Endometrial microvascular endothelial cells (primary cell): ENCODE measurements at regions not wholly inside any gene's neighbourhood (a gene's known extent, or its start where the extent isn't known, plus 50 kb on each side); places are given as distances from the start of the nearest gene placed in this dataset.

ENCODE experiments used
- in situ Hi-C: cut with HindIII; loops from 2 replicates; pipeline ENCODE4 v1.10.0; 2017; ENCODE audit warnings: low sequenced_read_pairs, low pct_unique_long_range_greater_than_20kb; ENCODE audit errors: inconsistent ontology term

- in situ Hi-C loops, result no loop called here
Observed at GRCh38 chr20:6877633-6878032, 110.1 kb downstream of the BMP2 start.

DNA sequence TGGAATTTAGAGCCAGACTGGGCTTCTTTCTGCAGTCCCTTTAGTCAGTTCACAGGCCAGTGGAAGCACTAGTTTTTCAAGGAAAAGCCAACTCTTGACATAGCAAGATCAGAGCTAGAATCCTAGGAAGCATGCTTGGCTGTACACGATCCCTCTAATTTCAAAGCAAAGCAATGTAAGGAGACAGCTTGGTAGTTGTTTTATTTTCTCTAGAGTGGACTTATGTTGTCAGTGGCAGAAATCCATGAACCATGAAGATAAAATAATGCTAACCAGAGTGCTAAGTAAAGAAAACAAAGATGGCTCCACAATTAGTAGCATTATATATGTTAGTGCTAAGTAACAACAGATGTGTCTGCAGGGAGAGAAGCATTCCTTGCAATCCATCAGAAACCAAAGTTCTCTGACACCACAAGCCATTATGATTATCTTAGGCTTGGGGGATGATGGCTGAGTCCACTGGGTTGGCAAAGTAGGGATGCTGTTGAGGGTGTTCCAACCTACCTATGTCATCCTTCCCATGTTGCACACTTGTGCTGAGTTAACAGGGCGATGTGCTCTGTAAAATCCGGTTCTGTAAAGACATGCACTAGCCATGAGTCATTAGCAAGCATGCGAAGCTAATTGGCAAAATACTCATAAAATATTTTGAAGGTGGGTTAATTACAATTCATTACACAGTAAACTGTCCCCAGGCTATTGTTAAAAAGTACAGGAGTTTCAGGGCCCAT, 115.2 kb downstream of the BMP2 start:
- in situ Hi-C loops, result no loop called here

DNA sequence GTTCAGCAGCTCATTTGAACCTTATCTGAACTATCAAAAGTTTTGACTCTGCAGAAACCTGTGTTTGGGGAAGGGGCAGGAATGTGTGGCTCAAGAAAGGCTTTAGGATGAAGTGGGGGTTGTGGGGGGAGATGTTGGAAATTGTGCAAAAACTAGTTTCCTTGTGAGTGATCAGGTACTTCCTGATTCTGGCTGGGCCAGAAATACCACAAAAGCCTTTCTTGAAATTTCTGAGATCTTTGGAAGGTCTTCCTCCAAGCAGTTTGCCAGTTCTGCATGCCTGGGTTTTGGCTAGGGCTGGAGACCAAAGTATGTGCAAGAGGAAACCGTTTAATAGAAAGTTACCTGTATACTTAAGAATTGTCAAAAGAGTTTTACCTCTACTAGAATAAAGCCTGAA, 116.6 kb downstream of the BMP2 start:
- in situ Hi-C loops, result no loop called here

GRCh38 chr20:6886065-6886729, 118.7 kb downstream of the BMP2 start:
- in situ Hi-C loops, result no loop called here

GRCh38 chr20:6887966-6888365, 120.5 kb downstream of the BMP2 start:
- in situ Hi-C loops, result no loop called here

DNA sequence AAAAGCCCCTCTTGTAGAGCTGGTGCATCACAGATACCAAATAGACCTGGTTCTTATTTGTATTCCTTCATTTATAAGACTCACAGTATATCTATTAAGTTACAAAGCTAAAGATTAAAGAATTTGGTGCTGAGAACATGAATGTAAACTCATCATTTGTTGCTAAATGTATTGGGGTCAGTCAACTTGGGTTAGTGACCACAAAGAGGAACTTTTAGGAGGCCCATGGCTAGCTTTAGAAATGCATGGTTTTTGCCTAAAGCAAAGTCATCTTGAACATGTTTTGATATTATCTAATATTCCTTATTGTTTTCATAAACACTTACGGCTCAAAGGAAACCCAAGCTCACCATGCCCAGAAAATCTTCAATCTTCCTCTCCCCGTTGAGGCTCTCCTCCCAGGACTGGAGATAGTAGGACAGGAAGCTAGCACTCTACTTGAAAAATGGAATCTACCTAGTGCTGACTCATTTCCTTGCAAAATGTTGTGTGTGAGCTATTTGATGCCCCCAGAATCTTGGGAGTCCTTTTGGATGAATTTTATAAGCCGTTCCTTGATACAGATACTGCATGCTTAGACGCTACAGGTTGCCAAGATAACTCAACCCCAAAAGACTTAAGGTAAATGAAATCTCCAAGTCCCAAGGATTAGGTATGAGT, 121.4 kb downstream of the BMP2 start:
- in situ Hi-C loops, result no loop called here

DNA sequence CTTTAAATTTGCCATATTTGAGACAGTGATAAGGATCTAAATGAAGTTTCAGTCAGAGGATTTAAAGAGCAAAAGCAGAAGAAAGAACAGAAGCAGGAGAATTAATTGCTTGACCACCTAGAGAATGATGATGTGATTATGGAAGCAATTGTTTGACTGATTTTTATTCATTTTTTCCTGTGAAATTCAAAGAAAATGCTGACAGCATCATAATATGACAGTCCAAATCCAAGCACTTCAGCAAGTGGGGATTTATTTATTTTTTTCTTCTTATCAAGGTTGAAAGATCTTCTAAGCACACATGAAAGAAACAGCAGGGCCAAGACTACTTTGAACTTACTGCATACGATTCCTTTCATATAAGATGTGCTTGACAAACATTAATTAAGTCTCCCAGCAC, 125.2 kb downstream of the BMP2 start:
- in situ Hi-C loops, result no loop called here

- in situ Hi-C loops, result no loop called here
Observed at GRCh38 chr20:6898928-6899327, 131.4 kb downstream of the BMP2 start.

DNA sequence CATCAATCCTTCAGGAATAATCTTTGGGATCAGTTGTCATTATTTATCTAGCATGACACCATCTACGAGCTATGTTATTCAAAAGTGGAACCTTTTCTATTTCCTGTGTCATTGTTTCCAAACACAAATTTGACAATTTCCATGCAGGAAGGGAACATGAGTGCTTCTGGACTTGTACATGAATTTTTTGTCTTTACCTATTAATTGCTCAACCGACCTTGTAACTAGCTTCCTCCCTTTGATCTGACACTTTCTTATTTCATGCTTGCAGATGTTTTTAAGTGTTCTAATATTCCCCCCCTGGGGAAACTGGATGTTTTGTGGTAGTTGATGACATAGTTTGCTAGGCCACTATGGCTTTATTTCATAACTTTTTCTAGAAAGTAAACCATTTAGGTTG, 139.4 kb downstream of the BMP2 start:
- in situ Hi-C loops, result no loop called here

GRCh38 chr20:6908673-6909072, 141.2 kb downstream of the BMP2 start:
- in situ Hi-C loops, result no loop called here

- in situ Hi-C loops, result no loop called here
Observed at GRCh38 chr20:6909608-6910007, 142.1 kb downstream of the BMP2 start.

- in situ Hi-C loops, result no loop called here
Observed at GRCh38 chr20:6914986-6915385, 147.5 kb downstream of the BMP2 start.

DNA sequence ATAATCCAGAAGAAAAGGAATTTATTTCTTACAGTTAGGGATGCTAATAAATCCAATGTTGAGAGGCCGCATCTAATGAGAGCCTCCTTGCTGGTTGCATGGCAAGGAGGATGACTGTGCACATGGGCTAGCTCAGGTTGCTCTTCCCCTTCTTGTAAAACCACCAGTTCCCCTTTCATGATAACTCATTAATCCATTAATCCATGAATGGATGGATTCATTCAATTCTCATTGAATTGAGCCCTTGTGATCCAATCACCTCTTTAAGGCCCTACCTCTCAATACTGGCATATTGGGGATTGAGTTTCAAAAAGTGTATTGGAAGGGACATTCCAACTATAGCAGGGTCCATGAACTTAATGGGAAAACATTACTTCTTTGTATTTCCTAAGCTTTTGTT, 149.5 kb downstream of the BMP2 start:
- in situ Hi-C loops, result no loop called here

- in situ Hi-C loops, result no loop called here
Observed at GRCh38 chr20:6919792-6920468, 152.4 kb downstream of the BMP2 start.

- in situ Hi-C loops, result no loop called here
Observed at GRCh38 chr20:6920991-6921613, 153.6 kb downstream of the BMP2 start.

GRCh38 chr20:6921717-6922386, 154.4 kb downstream of the BMP2 start:
- in situ Hi-C loops, result no loop called here

- in situ Hi-C loops, result no loop called here
Observed at GRCh38 chr20:6924681-6925080, 157.2 kb downstream of the BMP2 start.

- in situ Hi-C loops, result no loop called here
Observed at GRCh38 chr20:6925744-6926278, 158.3 kb downstream of the BMP2 start.

GRCh38 chr20:6940048-6940447, 172.6 kb downstream of the BMP2 start:
- in situ Hi-C loops, result no loop called here
